BE2C (cell line): ENCODE measurements at regions not wholly inside any gene's neighbourhood (a gene's known extent, or its start where the extent isn't known, plus 50 kb on each side); places are given as distances from the start of the nearest gene placed in this dataset.

Experiments
- DNase-seq: peaks from one replicate; pipeline ENCODE4 v3.0.0-alpha.2; 2020
- H3K27me3 ChIP-seq: fragments of 250-450 bp; sonication (Bioruptor Pico); 2 replicates; pipeline ENCODE4 v1.5.1; 2020; ENCODE audit warnings: mild to moderate bottlenecking
- H3K36me3 ChIP-seq: fragments of 250-450 bp; sonication (Bioruptor Pico); 2 replicates; pipeline ENCODE4 v1.5.1; 2020; ENCODE audit warnings: mild to moderate bottlenecking
- H3K4me1 ChIP-seq: fragments of 250-450 bp; sonication (Bioruptor Pico); 2 replicates; pipeline ENCODE4 v1.5.1; 2020
- H3K4me3 ChIP-seq: 2 replicates; pipeline ENCODE4 v1.5.1; 2011; ENCODE audit warnings: low read depth, low read length
- H3K9me3 ChIP-seq: fragments of 250-450 bp; sonication (Bioruptor Pico); 2 replicates; pipeline ENCODE4 v1.5.1; 2020
- CTCF ChIP-seq: IDR thresholded peaks from 2 replicates; pipeline ENCODE4 v1.5.1; 2012; ENCODE audit warnings: mild to moderate bottlenecking, low read depth, low read length

GRCh38 chr13:37401721-37402120, 196.8 kb downstream of the POSTN start:
- H3K27me3 ChIP-seq, result no peaks in the 10 kb centered on the region
- H3K9me3 ChIP-seq, result no peaks in the 10 kb centered on the region

DNA sequence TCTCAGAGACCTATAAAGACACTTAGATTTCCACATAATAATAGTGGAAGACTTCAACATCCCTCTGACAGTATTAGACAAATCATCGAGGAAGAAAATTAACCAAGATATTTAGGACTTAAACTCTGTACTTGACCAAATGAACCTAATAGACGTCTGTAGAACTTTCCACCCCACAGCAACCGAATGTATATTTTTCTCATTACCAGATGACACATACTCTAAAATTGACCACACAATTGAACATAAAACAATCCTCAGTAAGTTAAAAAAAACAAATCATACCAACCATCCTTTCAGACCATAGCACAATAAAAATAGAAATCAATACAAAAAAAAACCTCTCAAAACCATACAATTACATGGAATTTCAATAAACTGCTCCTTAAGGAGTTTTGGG, 201.0 kb downstream of the POSTN start:
- no peak overlapping the region for H3K4me3 ChIP-seq
- H3K9me3 ChIP-seq, result no peaks in the 10 kb centered on the region
- H3K4me1 ChIP-seq, result no peaks in the 10 kb centered on the region

More at GRCh38 chr13:37401721-37402120, 196.8 kb downstream of the POSTN start:
- Histone ChIP-seq H3K4me1 (no peaks in the 10 kb centered on the region), H3K36me3 (no peaks in the 10 kb centered on the region), H3K4me3 (no peak overlapping the region)
- DNase-seq, result no peak
- no peak for TF ChIP-seq CTCF

GRCh38 chr13:37395544-37395943, 203.0 kb downstream of the POSTN start:
- no peaks in the 10 kb centered on the region for H3K9me3 ChIP-seq
- no peaks in the 10 kb centered on the region for H3K27me3 ChIP-seq
- no peaks in the 10 kb centered on the region for H3K4me1 ChIP-seq
- H3K4me3 ChIP-seq, result no peak overlapping the region
- no peak for TF ChIP-seq CTCF
- no peak for DNase-seq
- H3K36me3 ChIP-seq, result no peaks in the 10 kb centered on the region

More for the DNA sequence above, 201.0 kb downstream of the POSTN start:
- no peak for TF ChIP-seq CTCF
- Histone ChIP-seq H3K27me3 (no peaks in the 10 kb centered on the region), H3K36me3 (no peaks in the 10 kb centered on the region)
- DNase-seq, result no peak

- no peaks in the 10 kb centered on the region for H3K9me3 ChIP-seq
- H3K36me3 ChIP-seq, result no peaks in the 10 kb centered on the region
- no peak for DNase-seq
- H3K27me3 ChIP-seq, result no peaks in the 10 kb centered on the region
- no peak overlapping the region for H3K4me3 ChIP-seq
- no peak for TF ChIP-seq CTCF
- no peaks in the 10 kb centered on the region for H3K4me1 ChIP-seq
Measured at GRCh38 chr13:37392389-37392788, 206.2 kb downstream of the POSTN start.

DNA sequence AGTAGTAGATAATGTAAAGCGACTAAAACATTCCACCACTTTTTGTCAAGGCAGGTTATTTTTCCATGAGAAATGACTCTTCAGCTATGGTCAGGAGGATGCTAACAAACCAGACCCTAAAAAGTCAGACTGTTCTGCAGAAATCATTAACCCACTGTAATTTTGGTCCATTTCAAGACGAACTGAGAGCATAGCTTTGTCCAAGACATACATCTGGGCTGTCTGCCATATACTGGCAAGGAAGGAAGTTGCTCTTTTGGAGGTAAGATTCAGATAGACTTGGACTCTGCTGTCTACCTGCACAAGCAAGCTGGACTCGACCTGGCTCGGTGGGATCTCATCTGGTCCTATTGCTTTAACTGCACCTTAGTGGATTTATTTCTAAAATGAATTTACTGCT, 207.8 kb downstream of the POSTN start:
- no peak for TF ChIP-seq CTCF
- no peaks in the 10 kb centered on the region for H3K9me3 ChIP-seq

DNA sequence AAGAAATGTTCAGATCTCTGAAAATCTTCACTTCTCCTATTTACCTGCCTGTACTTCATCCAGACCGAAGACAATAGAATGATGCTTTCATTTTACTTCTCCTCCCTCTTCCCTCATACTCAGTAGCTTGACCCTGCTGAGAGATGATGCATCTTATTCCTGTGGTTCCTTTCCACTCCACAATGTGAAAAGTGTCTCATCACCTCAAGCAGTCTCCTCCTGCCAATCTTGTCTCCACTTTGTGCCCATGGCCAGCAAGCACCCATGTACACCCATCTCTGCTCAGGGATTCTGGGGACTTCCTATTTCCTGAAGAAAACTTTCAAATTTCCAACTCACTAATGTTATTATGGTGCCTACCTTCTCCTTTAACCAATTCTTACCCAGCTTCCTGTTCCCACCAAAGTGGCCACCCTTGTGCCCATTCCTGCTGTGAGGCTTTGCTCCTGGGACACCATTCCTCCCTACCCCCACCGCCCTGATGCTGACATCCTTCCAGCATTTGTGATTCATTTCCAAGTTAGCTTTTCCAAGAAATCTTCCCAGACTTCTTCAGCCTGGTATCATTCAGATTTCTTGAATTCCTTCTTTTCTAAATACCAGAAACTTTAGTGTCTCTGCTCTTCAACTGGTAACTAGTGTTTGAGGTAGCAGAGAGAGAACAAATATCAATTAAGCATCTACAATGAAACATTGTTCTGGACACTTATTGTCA, 212.5 kb downstream of the POSTN start:
- no peak for TF ChIP-seq CTCF
- no peaks in the 10 kb centered on the region for H3K4me1 ChIP-seq
- no peaks in the 10 kb centered on the region for H3K36me3 ChIP-seq
- H3K9me3 ChIP-seq, result no peaks in the 10 kb centered on the region
- 0 out of 2 replicates have a peak, but pooled peaks cover 5% of the 10 kb centered on the region for H3K27me3 ChIP-seq
- DNase-seq, result no peak
- H3K4me3 ChIP-seq, result no peak overlapping the region

More for the DNA sequence above, 207.8 kb downstream of the POSTN start:
- no peaks in the 10 kb centered on the region for H3K36me3 ChIP-seq
- no peak overlapping the region for H3K4me3 ChIP-seq
- H3K4me1 ChIP-seq, result no peaks in the 10 kb centered on the region
- DNase-seq, result no peak
- H3K27me3 ChIP-seq, result no peaks in the 10 kb centered on the region
